Astrocyte (in vitro differentiated cells and primary cell): ENCODE measurements at regions not wholly inside any gene's neighbourhood (a gene's known extent, or its start where the extent isn't known, plus 50 kb on each side); places are given as distances from the start of the nearest gene placed in this dataset.

Experiments
- DNase-seq: peaks from one replicate; pipeline ENCODE4 v3.0.0-alpha.2; 2010; ENCODE audit warnings: low read depth
- FAIRE-seq: peaks from 2 replicates; lab custom pipeline; 2011; peaks lifted over from hg19 to GRCh38; lab: Jason Lieb, UNC
- H2AFZ ChIP-seq: 2 replicates; pipeline ENCODE4 v1.6.0; 2012; ENCODE audit warnings: low read depth, low read length, inconsistent platforms
- H3K27ac ChIP-seq: 2 replicates; pipeline ENCODE4 v1.5.1; 2011; ENCODE audit warnings: low read depth, low read length, inconsistent platforms
- H3K27me3 ChIP-seq: 2 replicates; pipeline ENCODE4 v1.6.0; 2011; ENCODE audit warnings: low read length, inconsistent platforms; ENCODE audit not compliant: insufficient read depth
- H3K36me3 ChIP-seq: 2 replicates; pipeline ENCODE4 v1.5.1; 2011; ENCODE audit warnings: low read length, inconsistent platforms; ENCODE audit not compliant: insufficient read depth
- H3K4me1 ChIP-seq: 2 replicates; pipeline ENCODE4 v1.5.1; 2011; ENCODE audit warnings: low read length, inconsistent platforms; ENCODE audit not compliant: insufficient read depth
- H3K4me2 ChIP-seq: 2 replicates; pipeline ENCODE4 v1.6.0; 2012; ENCODE audit warnings: low read length, inconsistent platforms
- H3K4me3 ChIP-seq: 2 replicates; pipeline ENCODE4 v1.5.1; 2011; ENCODE audit warnings: low read depth, mild to moderate bottlenecking, low read length, inconsistent platforms; ENCODE audit not compliant: insufficient read depth
- H3K79me2 ChIP-seq: 2 replicates; pipeline ENCODE4 v1.6.0; 2012; ENCODE audit warnings: mild to moderate bottlenecking, low read length, inconsistent platforms; ENCODE audit not compliant: insufficient read depth
- H3K9ac ChIP-seq: 2 replicates; pipeline ENCODE4 v1.6.0; 2012; ENCODE audit warnings: mild to moderate bottlenecking, low read length, inconsistent platforms
- H3K9me3 ChIP-seq: 2 replicates; pipeline ENCODE4 v1.5.1; 2012; ENCODE audit warnings: low read depth, mild to moderate bottlenecking, low read length, inconsistent platforms; ENCODE audit not compliant: insufficient read depth
- H4K20me1 ChIP-seq: 2 replicates; pipeline ENCODE4 v1.6.0; 2012; ENCODE audit warnings: low read length, inconsistent platforms; ENCODE audit not compliant: insufficient read depth
- H3K27ac Mint-ChIP-seq: one replicate; pipeline ENCODE4 v1.8.0; 2021; ENCODE audit warnings: mild to moderate bottlenecking, mixed read lengths; ENCODE audit not compliant: unreplicated experiment
- H3K27me3 Mint-ChIP-seq: one replicate; pipeline ENCODE4 v1.8.0; 2021; ENCODE audit warnings: low read depth, mixed read lengths; ENCODE audit not compliant: unreplicated experiment
- H3K36me3 Mint-ChIP-seq: one replicate; pipeline ENCODE4 v1.8.0; 2021; ENCODE audit warnings: low read depth, mixed read lengths; ENCODE audit not compliant: unreplicated experiment
- H3K4me1 Mint-ChIP-seq: one replicate; pipeline ENCODE4 v1.8.0; 2021; ENCODE audit warnings: low read depth, mixed read lengths; ENCODE audit not compliant: unreplicated experiment
- H3K4me3 Mint-ChIP-seq: one replicate; pipeline ENCODE4 v1.8.0; 2021; ENCODE audit warnings: mild to moderate bottlenecking, moderate library complexity, mixed read lengths; ENCODE audit not compliant: unreplicated experiment
- H3K9me3 Mint-ChIP-seq: one replicate; pipeline ENCODE4 v1.8.0; 2021; ENCODE audit warnings: mild to moderate bottlenecking, mixed read lengths; ENCODE audit not compliant: unreplicated experiment
- EZH2 ChIP-seq: IDR thresholded peaks from 2 replicates; pipeline ENCODE4 v1.6.1; 2012; ENCODE audit warnings: mild to moderate bottlenecking, low read length, inconsistent platforms; ENCODE audit not compliant: insufficient read depth
- TF ChIP-seq, protein P1 (sequence below): IDR thresholded peaks from 2 replicates; pipeline ENCODE4 v1.5.1; 2011; ENCODE audit warnings: low read depth, mild to moderate bottlenecking, inconsistent platforms, low read length, moderate library complexity; ENCODE audit not compliant: insufficient read depth

DNA sequence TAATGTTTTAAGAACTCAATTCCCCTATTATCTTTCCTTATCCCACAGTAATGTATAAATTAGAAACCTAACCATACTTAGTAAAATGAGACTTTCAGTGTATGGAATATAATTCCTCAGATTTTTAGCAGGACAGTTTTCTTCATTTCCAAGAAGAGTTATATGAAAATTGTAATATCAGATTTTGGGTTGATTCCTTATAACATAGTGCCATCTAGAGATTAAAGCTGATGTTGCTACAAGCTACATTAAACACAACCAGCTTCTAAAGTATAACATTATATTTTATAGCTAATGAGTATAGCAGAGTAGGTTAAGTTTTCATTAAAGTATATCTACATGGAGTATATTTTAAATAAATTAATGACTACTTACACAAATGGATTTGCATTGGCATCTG lies 99.7 kb upstream of the MIR17HG start:
- Histone ChIP-seq H3K9me3 (no peaks in the 10 kb centered on the region), H3K27ac (no peak overlapping the region), H4K20me1 (no peaks in the 10 kb centered on the region), H3K4me3 (no peak overlapping the region), H3K4me2 (no peak overlapping the region), H3K79me2 (no peaks in the 10 kb centered on the region), H3K9ac (no peak overlapping the region), H3K27me3 (no peaks in the 10 kb centered on the region), H3K36me3 (no peaks in the 10 kb centered on the region), H2AFZ (no peak overlapping the region), H3K4me1 (no peaks in the 10 kb centered on the region)
- TF ChIP-seq EZH2: no peak
- TF ChIP-seq, protein P1, sequence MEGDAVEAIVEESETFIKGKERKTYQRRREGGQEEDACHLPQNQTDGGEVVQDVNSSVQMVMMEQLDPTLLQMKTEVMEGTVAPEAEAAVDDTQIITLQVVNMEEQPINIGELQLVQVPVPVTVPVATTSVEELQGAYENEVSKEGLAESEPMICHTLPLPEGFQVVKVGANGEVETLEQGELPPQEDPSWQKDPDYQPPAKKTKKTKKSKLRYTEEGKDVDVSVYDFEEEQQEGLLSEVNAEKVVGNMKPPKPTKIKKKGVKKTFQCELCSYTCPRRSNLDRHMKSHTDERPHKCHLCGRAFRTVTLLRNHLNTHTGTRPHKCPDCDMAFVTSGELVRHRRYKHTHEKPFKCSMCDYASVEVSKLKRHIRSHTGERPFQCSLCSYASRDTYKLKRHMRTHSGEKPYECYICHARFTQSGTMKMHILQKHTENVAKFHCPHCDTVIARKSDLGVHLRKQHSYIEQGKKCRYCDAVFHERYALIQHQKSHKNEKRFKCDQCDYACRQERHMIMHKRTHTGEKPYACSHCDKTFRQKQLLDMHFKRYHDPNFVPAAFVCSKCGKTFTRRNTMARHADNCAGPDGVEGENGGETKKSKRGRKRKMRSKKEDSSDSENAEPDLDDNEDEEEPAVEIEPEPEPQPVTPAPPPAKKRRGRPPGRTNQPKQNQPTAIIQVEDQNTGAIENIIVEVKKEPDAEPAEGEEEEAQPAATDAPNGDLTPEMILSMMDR: peak; percentile 28
- Mint-ChIP-seq H3K27me3 (peaks cover 3% of the 10 kb centered on the region), H3K36me3 (no peaks in the 10 kb centered on the region), H3K9me3 (no peaks in the 10 kb centered on the region), H3K4me1 (peaks cover 3% of the 10 kb centered on the region), H3K27ac (no peak overlapping the region), H3K4me3 (no peak overlapping the region)
- DNase-seq (no peak), FAIRE-seq (no peak)

DNA sequence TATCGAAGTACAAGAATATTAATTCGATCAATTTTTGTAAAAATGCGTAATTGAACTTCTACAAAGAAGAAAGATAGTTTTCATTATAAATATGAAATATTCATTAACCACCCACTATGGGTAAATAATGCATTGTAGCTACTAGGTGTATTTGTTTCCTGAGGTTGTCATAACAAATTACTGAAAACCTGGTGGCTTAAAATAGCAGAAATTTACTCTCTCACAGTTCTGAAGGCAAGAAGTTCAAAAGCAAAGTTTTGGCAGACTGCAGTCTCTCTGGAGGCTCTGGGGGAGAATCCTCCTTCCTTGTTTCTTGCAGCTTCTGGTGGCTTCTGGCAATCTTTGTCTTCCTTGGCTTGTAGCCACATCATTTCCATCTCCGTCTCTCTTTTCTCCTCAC lies 99.2 kb upstream of the MIR17HG start:
- no peak for FAIRE-seq

DNA sequence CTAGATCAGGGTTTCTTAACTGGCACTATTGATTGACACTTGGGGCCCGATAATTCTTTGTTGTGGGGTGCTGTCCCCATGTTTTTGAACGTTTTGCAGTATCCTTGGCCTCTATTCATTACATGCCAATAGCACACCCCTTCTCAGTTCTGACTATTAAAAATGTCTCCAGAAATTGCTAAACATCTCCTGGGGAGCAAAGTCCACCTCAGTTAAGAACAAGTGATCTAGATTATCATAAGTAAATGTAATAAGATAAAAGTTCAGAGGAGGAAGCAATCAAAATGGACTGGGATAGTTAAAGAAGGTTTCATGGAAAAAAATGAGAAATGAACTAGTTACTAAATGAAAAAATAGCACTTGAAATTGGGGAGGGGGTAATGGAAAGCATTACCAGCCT lies 98.1 kb upstream of the MIR17HG start:
- Mint-ChIP-seq H3K9me3 (no peaks in the 10 kb centered on the region), H3K27me3 (peaks cover 3% of the 10 kb centered on the region), H3K36me3 (no peaks in the 10 kb centered on the region), H3K27ac (no peak overlapping the region), H3K4me3 (no peak overlapping the region), H3K4me1 (no peaks in the 10 kb centered on the region)
- no peaks in the 10 kb centered on the region for H3K4me1 ChIP-seq
- H3K9ac ChIP-seq: no peak overlapping the region
- H3K27ac ChIP-seq: no peak overlapping the region
- DNase-seq (no peak), FAIRE-seq (no peak)
- H3K4me3 ChIP-seq: no peak overlapping the region
- no peaks in the 10 kb centered on the region for H3K36me3 ChIP-seq
- H4K20me1 ChIP-seq: no peaks in the 10 kb centered on the region
- H3K79me2 ChIP-seq: no peaks in the 10 kb centered on the region
- no peak overlapping the region for H2AFZ ChIP-seq
- H3K4me2 ChIP-seq: no peak overlapping the region
- no peaks in the 10 kb centered on the region for H3K27me3 ChIP-seq
- no peaks in the 10 kb centered on the region for H3K9me3 ChIP-seq
- TF ChIP-seq, protein P1: no peak
- TF ChIP-seq EZH2: no peak

More for the DNA sequence above, 99.2 kb upstream of the MIR17HG start:
- Mint-ChIP-seq H3K4me1 (no peaks in the 10 kb centered on the region), H3K27me3 (peaks cover 3% of the 10 kb centered on the region), H3K4me3 (no peak overlapping the region), H3K9me3 (no peaks in the 10 kb centered on the region), H3K27ac (no peak overlapping the region), H3K36me3 (no peaks in the 10 kb centered on the region)
- no peaks in the 10 kb centered on the region for H4K20me1 ChIP-seq
- no peak for DNase-seq
- no peak for TF ChIP-seq EZH2
- TF ChIP-seq, protein P1: no peak
- no peaks in the 10 kb centered on the region for H3K79me2 ChIP-seq
- no peak overlapping the region for H3K27ac ChIP-seq
- H3K4me1 ChIP-seq: no peaks in the 10 kb centered on the region
- H3K4me3 ChIP-seq: no peak overlapping the region
- no peaks in the 10 kb centered on the region for H3K36me3 ChIP-seq
- H3K4me2 ChIP-seq: no peak overlapping the region
- no peaks in the 10 kb centered on the region for H3K9me3 ChIP-seq
- no peak overlapping the region for H2AFZ ChIP-seq
- H3K27me3 ChIP-seq: no peaks in the 10 kb centered on the region
- no peak overlapping the region for H3K9ac ChIP-seq
